ENCODE measurements at regions not wholly inside any gene's neighbourhood (a gene's known extent, or its start where the extent isn't known, plus 50 kb on each side); places are given as distances from the start of the nearest gene placed in this dataset.

- WGBS = 93% methylated on average over 3 of the region's 4 CpGs
- no peaks in the 10 kb centered on the region for H3K36me3 ChIP-seq (ENCODE audit: insufficient read depth, low read length)
- no peaks in the 10 kb centered on the region for H3K9me3 ChIP-seq (ENCODE audit: insufficient read depth, low read depth, low read length)
- no peaks in the 10 kb centered on the region for H3K27me3 ChIP-seq (ENCODE audit: insufficient read depth, low read length)
- H3K9ac ChIP-seq (ENCODE audit: low read depth, low read length) = no peak overlapping the region
- H3K27ac ChIP-seq (ENCODE audit: low read depth, low read length) = no peak overlapping the region
- no peaks in the 10 kb centered on the region for H3K4me1 ChIP-seq (ENCODE audit: insufficient read depth, low read length)
- H3K4me3 ChIP-seq (ENCODE audit: low read length) = no peak overlapping the region
Observed at GRCh38 chr10:7026818-7027217, 384.0 kb downstream of the SFMBT2 start.

- no peaks in the 10 kb centered on the region for H3K27me3 ChIP-seq (ENCODE audit: insufficient read depth, low read length)
- no peak overlapping the region for H3K4me3 ChIP-seq (ENCODE audit: low read length)
- H3K9me3 ChIP-seq (ENCODE audit: insufficient read depth, low read depth, low read length) = no peaks in the 10 kb centered on the region
- H3K9ac ChIP-seq (ENCODE audit: low read depth, low read length) = no peak overlapping the region
- no peaks in the 10 kb centered on the region for H3K36me3 ChIP-seq (ENCODE audit: insufficient read depth, low read length)
- WGBS = 100% methylated on average over 2 of the region's 2 CpGs
- no peak overlapping the region for H3K27ac ChIP-seq (ENCODE audit: low read depth, low read length)
- no peaks in the 10 kb centered on the region for H3K4me1 ChIP-seq (ENCODE audit: insufficient read depth, low read length)
Observed at GRCh38 chr10:7025296-7025695, 385.5 kb downstream of the SFMBT2 start.

DNA sequence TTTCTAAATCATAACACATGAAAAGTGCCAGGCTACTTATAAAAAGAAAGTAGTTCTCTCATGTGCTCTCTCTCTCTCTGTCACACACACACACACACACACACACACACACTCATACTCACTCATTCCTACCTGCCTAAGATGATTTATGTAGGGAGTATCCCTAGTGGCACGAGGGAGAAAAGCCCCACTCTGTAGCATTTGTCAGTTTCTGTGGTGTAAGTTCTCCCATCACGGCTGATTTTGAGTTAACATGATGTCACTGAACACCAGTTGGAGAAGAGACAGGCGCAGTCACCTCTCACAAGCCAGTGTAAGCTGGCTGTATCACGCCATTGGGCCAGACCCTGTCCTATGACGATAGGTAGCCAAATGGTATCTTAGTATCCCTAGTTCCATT lies 395.4 kb downstream of the SFMBT2 start:
- 89% methylated on average over 5 of the region's 5 CpGs for WGBS
- Histone ChIP-seq H3K4me3 (ENCODE audit: low read length) (no peak overlapping the region), H3K36me3 (ENCODE audit: insufficient read depth, low read length) (no peaks in the 10 kb centered on the region), H3K9me3 (ENCODE audit: insufficient read depth, low read depth, low read length) (peaks cover 2% of the 10 kb centered on the region; the same call in 1 of the 2 replicates), H3K9ac (ENCODE audit: low read depth, low read length) (no peak overlapping the region), H3K4me1 (ENCODE audit: insufficient read depth, low read length) (no peaks in the 10 kb centered on the region), H3K27me3 (ENCODE audit: insufficient read depth, low read length) (no peaks in the 10 kb centered on the region), H3K27ac (ENCODE audit: low read depth, low read length) (no peak overlapping the region)

DNA sequence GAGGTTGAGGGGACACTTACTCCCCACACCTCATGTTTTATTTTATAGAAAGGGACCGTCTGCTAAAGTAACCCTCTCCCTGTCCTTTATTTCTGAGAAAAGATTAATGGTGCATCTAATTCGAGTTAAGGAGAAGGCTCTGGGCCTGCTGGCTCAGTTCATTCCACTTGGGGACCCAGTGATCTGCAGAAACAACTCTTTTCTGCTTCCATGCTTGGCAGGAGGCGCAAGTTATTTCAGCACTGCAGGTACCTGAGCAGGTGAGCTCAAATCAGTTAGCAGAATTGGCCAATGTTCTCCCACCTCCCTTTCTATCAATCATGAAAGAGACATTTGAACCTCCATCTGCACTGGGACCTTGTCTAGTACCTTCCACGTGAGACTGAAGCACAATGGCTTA lies 396.1 kb downstream of the SFMBT2 start:
- WGBS = 94% methylated on average over 4 of the region's 4 CpGs
- Histone ChIP-seq H3K4me3 (ENCODE audit: low read length) (no peak overlapping the region), H3K36me3 (ENCODE audit: insufficient read depth, low read length) (no peaks in the 10 kb centered on the region), H3K27ac (ENCODE audit: low read depth, low read length) (no peak overlapping the region), H3K4me1 (ENCODE audit: insufficient read depth, low read length) (no peaks in the 10 kb centered on the region), H3K27me3 (ENCODE audit: insufficient read depth, low read length) (no peaks in the 10 kb centered on the region), H3K9ac (ENCODE audit: low read depth, low read length) (no peak overlapping the region), H3K9me3 (ENCODE audit: insufficient read depth, low read depth, low read length) (peaks cover 2% of the 10 kb centered on the region; the same call in 1 of the 2 replicates)

GRCh38 chr10:7011994-7012393 lies 398.8 kb downstream of the SFMBT2 start:
- Histone ChIP-seq H3K9ac (ENCODE audit: low read depth, low read length) (no peak overlapping the region), H3K4me3 (ENCODE audit: low read length) (no peak overlapping the region), H3K36me3 (ENCODE audit: insufficient read depth, low read length) (no peaks in the 10 kb centered on the region), H3K27me3 (ENCODE audit: insufficient read depth, low read length) (no peaks in the 10 kb centered on the region), H3K9me3 (ENCODE audit: insufficient read depth, low read depth, low read length) (no peaks in the 10 kb centered on the region), H3K27ac (ENCODE audit: low read depth, low read length) (no peak overlapping the region), H3K4me1 (ENCODE audit: insufficient read depth, low read length) (no peaks in the 10 kb centered on the region)
- 100% methylated on average over 2 of the region's 2 CpGs for WGBS

GRCh38 chr10:7008645-7009044 lies 402.2 kb downstream of the SFMBT2 start:
- Histone ChIP-seq H3K27ac (ENCODE audit: low read depth, low read length) (no peak overlapping the region), H3K4me1 (ENCODE audit: insufficient read depth, low read length) (no peaks in the 10 kb centered on the region), H3K36me3 (ENCODE audit: insufficient read depth, low read length) (no peaks in the 10 kb centered on the region), H3K4me3 (ENCODE audit: low read length) (no peak overlapping the region), H3K9me3 (ENCODE audit: insufficient read depth, low read depth, low read length) (no peaks in the 10 kb centered on the region), H3K27me3 (ENCODE audit: insufficient read depth, low read length) (no peaks in the 10 kb centered on the region), H3K9ac (ENCODE audit: low read depth, low read length) (no peak overlapping the region)
- WGBS = 98% methylated on average over 2 of the region's 2 CpGs

- Histone ChIP-seq H3K4me1 (ENCODE audit: insufficient read depth, low read length) (no peaks in the 10 kb centered on the region), H3K27ac (ENCODE audit: low read depth, low read length) (no peak overlapping the region), H3K4me3 (ENCODE audit: low read length) (no peak overlapping the region), H3K27me3 (ENCODE audit: insufficient read depth, low read length) (no peaks in the 10 kb centered on the region), H3K9ac (ENCODE audit: low read depth, low read length) (no peak overlapping the region), H3K36me3 (ENCODE audit: insufficient read depth, low read length) (no peaks in the 10 kb centered on the region), H3K9me3 (ENCODE audit: insufficient read depth, low read depth, low read length) (no peaks in the 10 kb centered on the region)
- WGBS = 92% methylated on average over 8 of the region's 8 CpGs
Observed at GRCh38 chr10:7007600-7008190, 403.1 kb downstream of the SFMBT2 start.

- Histone ChIP-seq H3K9ac (ENCODE audit: low read depth, low read length) (no peak overlapping the region), H3K27me3 (ENCODE audit: insufficient read depth, low read length) (no peaks in the 10 kb centered on the region), H3K4me1 (ENCODE audit: insufficient read depth, low read length) (no peaks in the 10 kb centered on the region), H3K27ac (ENCODE audit: low read depth, low read length) (no peak overlapping the region), H3K36me3 (ENCODE audit: insufficient read depth, low read length) (no peaks in the 10 kb centered on the region), H3K9me3 (ENCODE audit: insufficient read depth, low read depth, low read length) (no peaks in the 10 kb centered on the region), H3K4me3 (ENCODE audit: low read length) (no peak overlapping the region)
- whole genome bisulfite sequencing = 85% methylated on average over 2 of the region's 2 CpGs
Observed at GRCh38 chr10:7006566-7006965, 404.3 kb downstream of the SFMBT2 start.

DNA sequence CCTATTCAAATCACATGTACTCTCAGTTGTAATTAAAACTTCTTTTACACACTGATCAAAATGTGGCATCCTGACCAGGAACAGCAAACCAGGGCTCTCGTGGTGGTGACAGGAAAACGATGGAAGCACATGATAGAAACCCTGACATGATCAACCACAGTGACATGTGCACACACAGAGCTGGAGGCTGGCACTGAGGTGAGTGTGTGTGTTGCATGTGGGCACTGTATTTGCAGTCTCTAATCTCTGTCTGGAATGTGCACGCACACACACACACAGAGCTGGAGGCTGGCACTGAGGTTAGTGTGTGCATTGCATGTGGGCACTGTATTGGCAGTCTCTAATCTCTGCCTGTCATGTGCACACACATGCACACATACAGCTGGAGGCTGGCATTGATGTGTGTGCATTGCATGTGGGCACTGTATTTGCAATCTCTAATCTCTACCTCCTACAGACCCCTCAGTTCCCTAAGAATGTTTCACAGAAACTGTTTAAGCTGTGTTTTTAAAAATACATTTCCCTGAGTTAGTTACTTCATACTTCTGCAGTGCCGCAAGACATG lies 406.9 kb downstream of the SFMBT2 start:
- 93% methylated on average over 4 of the region's 4 CpGs for WGBS

GRCh38 chr10:7000061-7000460 lies 410.8 kb downstream of the SFMBT2 start:
- no peak overlapping the region for H3K27ac ChIP-seq (ENCODE audit: low read depth, low read length)
- H3K27me3 ChIP-seq (ENCODE audit: insufficient read depth, low read length) = no peaks in the 10 kb centered on the region
- H3K4me1 ChIP-seq (ENCODE audit: insufficient read depth, low read length) = no peaks in the 10 kb centered on the region
- no peaks in the 10 kb centered on the region for H3K36me3 ChIP-seq (ENCODE audit: insufficient read depth, low read length)
- no peaks in the 10 kb centered on the region for H3K9me3 ChIP-seq (ENCODE audit: insufficient read depth, low read depth, low read length)
- no peak overlapping the region for H3K4me3 ChIP-seq (ENCODE audit: low read length)
- no peak overlapping the region for H3K9ac ChIP-seq (ENCODE audit: low read depth, low read length)
- WGBS = 97% methylated on average over 4 of the region's 4 CpGs

More for the DNA sequence above, 406.9 kb downstream of the SFMBT2 start:
- Histone ChIP-seq H3K27me3 (ENCODE audit: insufficient read depth, low read length) (no peaks in the 10 kb centered on the region), H3K9ac (ENCODE audit: low read depth, low read length) (no peak overlapping the region), H3K36me3 (ENCODE audit: insufficient read depth, low read length) (no peaks in the 10 kb centered on the region), H3K4me1 (ENCODE audit: insufficient read depth, low read length) (no peaks in the 10 kb centered on the region), H3K9me3 (ENCODE audit: insufficient read depth, low read depth, low read length) (no peaks in the 10 kb centered on the region), H3K4me3 (ENCODE audit: low read length) (no peak overlapping the region), H3K27ac (ENCODE audit: low read depth, low read length) (no peak overlapping the region)

GRCh38 chr10:6999232-6999925 lies 411.5 kb downstream of the SFMBT2 start:
- Histone ChIP-seq H3K27ac (ENCODE audit: low read depth, low read length) (no peak overlapping the region), H3K36me3 (ENCODE audit: insufficient read depth, low read length) (no peaks in the 10 kb centered on the region), H3K4me3 (ENCODE audit: low read length) (no peak overlapping the region), H3K9me3 (ENCODE audit: insufficient read depth, low read depth, low read length) (no peaks in the 10 kb centered on the region), H3K9ac (ENCODE audit: low read depth, low read length) (no peak overlapping the region), H3K27me3 (ENCODE audit: insufficient read depth, low read length) (no peaks in the 10 kb centered on the region), H3K4me1 (ENCODE audit: insufficient read depth, low read length) (no peaks in the 10 kb centered on the region)
- 71% methylated on average over 1 of the region's 2 CpGs for WGBS

Data from HUES64 (cell line).